IMR-90 (cell line): ENCODE measurements at regions not wholly inside any gene's neighbourhood (a gene's known extent, or its start where the extent isn't known, plus 50 kb on each side); places are given as distances from the start of the nearest gene placed in this dataset.

ENCODE experiments used
- ATAC-seq: fragments of 200-7000 bp; cut with Tn5 transposase; 2 replicates; pipeline ENCODE4 v1.9.1; 2020; ENCODE audit warnings: low read depth, mild to moderate bottlenecking, moderate library complexity
- BruUV-seq: library from RNA; stranded (reverse); fragments of 400-500 nt; replicated peaks from 2 replicates; lab custom pipeline; 2021; lab: Mats Ljungman, UMichigan
- CTCF ChIA-PET: fragments of 300-600 bp; formaldehyde crosslinking; extraction: SDS; loops from one replicate; lab custom pipeline; 2021; ENCODE audit warnings: antibody characterized with exemption; lab: Yijun Ruan, JAX
- POLR2A ChIA-PET: fragments of 300-600 bp; sonication (Branson Sonifier 250); formaldehyde crosslinking; loops from one replicate; lab custom pipeline; 2022; ENCODE audit warnings: antibody characterized with exemption; ENCODE audit not compliant: unreplicated experiment; lab: Charles Lee
- DNase-seq: peaks from one replicate; pipeline ENCODE4 v3.0.0; 2013
- H2AFZ ChIP-seq: replicated peaks from 2 replicates; pipeline ENCODE3; 2013; ENCODE audit warnings: low read length, mild to moderate bottlenecking; ENCODE audit not compliant: poor library complexity
- H2AK5ac ChIP-seq: 2 replicates; pipeline ENCODE4 v1.6.1; 2013; ENCODE audit warnings: low read depth, low read length, inconsistent platforms
- H2AK9ac ChIP-seq: replicated peaks from 2 replicates; pipeline ENCODE3; 2013; ENCODE audit warnings: mild to moderate bottlenecking, low read depth, low read length, moderate library complexity; ENCODE audit not compliant: poor library complexity
- H2BK120ac ChIP-seq: 2 replicates; pipeline ENCODE4 v1.6.1; 2013; ENCODE audit warnings: low read depth, low read length, inconsistent platforms
- H2BK15ac ChIP-seq: 3 replicates; pipeline ENCODE4 v1.6.1; 2013; ENCODE audit warnings: low read depth, low read length, inconsistent platforms
- H2BK20ac ChIP-seq: 2 replicates; pipeline ENCODE4 v1.6.1; 2013; ENCODE audit warnings: low read depth, mild to moderate bottlenecking, inconsistent platforms, low read length, moderate library complexity
- H2BK5ac ChIP-seq: 2 replicates; pipeline ENCODE4 v1.6.1; 2013; ENCODE audit warnings: mild to moderate bottlenecking, low read depth, low read length, inconsistent platforms; ENCODE audit not compliant: poor library complexity, severe bottlenecking
- H3K14ac ChIP-seq: replicated peaks from 2 replicates; pipeline ENCODE4 v1.6.1; 2013; ENCODE audit warnings: low read depth, low read length, inconsistent platforms
- H3K18ac ChIP-seq: 2 replicates; pipeline ENCODE4 v1.6.1; 2013; ENCODE audit warnings: low read depth, low read length, control low read depth
- H3K23ac ChIP-seq: 2 replicates; pipeline ENCODE4 v1.6.1; 2013; ENCODE audit warnings: low read depth, low read length, inconsistent platforms
- H3K27ac ChIP-seq: 2 replicates; pipeline ENCODE4 v1.5.1; 2013; ENCODE audit warnings: mild to moderate bottlenecking, control low read depth, low read length; ENCODE audit not compliant: insufficient read depth
- H3K27me3 ChIP-seq: 2 replicates; pipeline ENCODE4 v1.6.1; 2013; ENCODE audit warnings: low read length; ENCODE audit not compliant: control insufficient read depth, insufficient read depth
- H3K36me3 ChIP-seq: 2 replicates; pipeline ENCODE4 v1.6.1; 2013; ENCODE audit warnings: low read length, mixed read lengths; ENCODE audit not compliant: control insufficient read depth, insufficient read depth
- H3K4ac ChIP-seq: 2 replicates; pipeline ENCODE4 v1.6.1; 2013; ENCODE audit warnings: low read depth, low read length, inconsistent platforms
- H3K4me1 ChIP-seq: 2 replicates; pipeline ENCODE4 v1.6.1; 2013; ENCODE audit warnings: low read length, mixed read lengths; ENCODE audit not compliant: control insufficient read depth, insufficient read depth
- H3K4me2 ChIP-seq: 2 replicates; pipeline ENCODE4 v1.6.1; 2013; ENCODE audit warnings: low read depth, mild to moderate bottlenecking, control low read depth, low read length, moderate library complexity
- H3K4me3 ChIP-seq: 2 replicates; pipeline ENCODE4 v1.5.1; 2013; ENCODE audit warnings: low read depth, mild to moderate bottlenecking, control low read depth, low read length, moderate library complexity; ENCODE audit not compliant: insufficient read depth
- H3K56ac ChIP-seq: 2 replicates; pipeline ENCODE4 v1.6.1; 2013; ENCODE audit warnings: low read length, inconsistent platforms; ENCODE audit not compliant: insufficient read depth; ENCODE audit errors: extremely low read depth
- H3K79me1 ChIP-seq, 2 experiments: 2 replicates each; pipeline ENCODE4 v1.6.1; 2013; ENCODE audit warnings: low read length in 2 of 2, inconsistent platforms in 1 of 2, low read depth in 1 of 2
- H3K9ac ChIP-seq: 2 replicates; pipeline ENCODE4 v1.6.1; 2013; ENCODE audit warnings: low read depth, low read length, control low read depth
- H3K9me1 ChIP-seq: 2 replicates; pipeline ENCODE4 v1.6.1; 2013; ENCODE audit warnings: low read length, inconsistent platforms; ENCODE audit not compliant: insufficient read depth
- H3K9me3 ChIP-seq: 2 replicates; pipeline ENCODE4 v1.6.1; 2013; ENCODE audit warnings: low read length; ENCODE audit not compliant: control insufficient read depth, insufficient read depth
- H4K20me1 ChIP-seq: 2 replicates; pipeline ENCODE4 v1.6.1; 2013; ENCODE audit warnings: low read length, inconsistent platforms; ENCODE audit not compliant: insufficient read depth
- H4K5ac ChIP-seq: 2 replicates; pipeline ENCODE4 v1.6.1; 2013; ENCODE audit warnings: mild to moderate bottlenecking, low read depth, low read length, control low read depth
- H4K8ac ChIP-seq, 2 experiments: 2 replicates each; pipeline ENCODE4 v1.6.1; 2013; ENCODE audit warnings: low read depth in 2 of 2, low read length in 2 of 2, control low read depth in 1 of 2, inconsistent platforms in 1 of 2
- H4K91ac ChIP-seq: 2 replicates; pipeline ENCODE4 v1.6.1; 2013; ENCODE audit warnings: low read depth, low read length, inconsistent platforms; ENCODE audit not compliant: insufficient read depth
- BHLHE40 ChIP-seq: fragments of 150-350 bp; IDR thresholded peaks from 2 replicates; pipeline ENCODE4 v1.6.1; 2016; ENCODE audit warnings: mild to moderate bottlenecking, low read depth, low read length
- CEBPB ChIP-seq: IDR thresholded peaks from 2 replicates; pipeline ENCODE4 v1.6.1; 2012; ENCODE audit warnings: low read depth, low read length, improper control_type of control experiment
- CHD1 ChIP-seq: IDR thresholded peaks from 2 replicates; pipeline ENCODE4 v1.6.1; 2012; ENCODE audit warnings: low read depth, low read length, improper control_type of control experiment
- CTCF ChIP-seq: conservative IDR thresholded peaks from 2 replicates; pipeline ENCODE4 v1.5.1; 2012; ENCODE audit warnings: mild to moderate bottlenecking, low read depth, low read length, improper control_type of control experiment
- ELK1 ChIP-seq: fragments of 150-350 bp; IDR thresholded peaks from 2 replicates; pipeline ENCODE4 v1.6.1; 2016; ENCODE audit warnings: low read depth, mild to moderate bottlenecking, low read length, moderate library complexity, borderline replicate concordance
- FOS ChIP-seq: fragments of 150-350 bp; IDR thresholded peaks from 2 replicates; pipeline ENCODE4 v1.6.1; 2016; ENCODE audit warnings: low read depth, low read length
- MAFK ChIP-seq: IDR thresholded peaks from 2 replicates; pipeline ENCODE4 v1.6.1; 2012; ENCODE audit warnings: low read depth, low read length, improper control_type of control experiment
- MAZ ChIP-seq: IDR thresholded peaks from 2 replicates; pipeline ENCODE4 v1.6.1; 2012; ENCODE audit warnings: low read depth, mild to moderate bottlenecking, low read length, improper control_type of control experiment, moderate library complexity, borderline replicate concordance
- MXI1 ChIP-seq: IDR thresholded peaks from 2 replicates; pipeline ENCODE4 v1.6.1; 2012; ENCODE audit warnings: low read depth, mild to moderate bottlenecking, low read length, moderate library complexity, borderline replicate concordance
- NFE2L2 ChIP-seq: fragments of 150-350 bp; IDR thresholded peaks from 2 replicates; pipeline ENCODE4 v1.6.1; 2016; ENCODE audit warnings: low read depth, mild to moderate bottlenecking, low read length
- POLR2A ChIP-seq: IDR thresholded peaks from 2 replicates; pipeline ENCODE4 v1.6.1; 2012; ENCODE audit warnings: mild to moderate bottlenecking, low read depth, low read length
- RAD21 ChIP-seq: IDR thresholded peaks from 2 replicates; pipeline ENCODE4 v1.6.1; 2012; ENCODE audit warnings: low read length, improper control_type of control experiment
- RCOR1 ChIP-seq: IDR thresholded peaks from 2 replicates; pipeline ENCODE4 v1.6.1; 2012; ENCODE audit warnings: mild to moderate bottlenecking, low read length, improper control_type of control experiment; ENCODE audit not compliant: insufficient replicate concordance
- RFX5 ChIP-seq: IDR thresholded peaks from 2 replicates; pipeline ENCODE4 v1.8.0; 2012; ENCODE audit warnings: low read depth, mild to moderate bottlenecking, low read length, moderate library complexity
- SMC3 ChIP-seq: fragments of 150-350 bp; IDR thresholded peaks from 2 replicates; pipeline ENCODE4 v1.6.1; 2016; ENCODE audit warnings: low read depth, mild to moderate bottlenecking, antibody characterized with exemption, low read length, moderate library complexity
- USF2 ChIP-seq: fragments of 150-350 bp; IDR thresholded peaks from 2 replicates; pipeline ENCODE4 v1.6.1; 2017; ENCODE audit warnings: mild to moderate bottlenecking, antibody characterized with exemption, low read length, low read depth
- WGBS, 2 experiments: methylation state at CpG; one replicate each; pipeline versions ENCODE4 v1.1.5 to v1.1.7; 2013; ENCODE audit warnings: missing lambda C conversion rate in 2 of 2; ENCODE audit not compliant: insufficient read length in 1 of 2; ENCODE audit errors: extremely low coverage in 2 of 2; 5-methylcytosine and 5-hydroxymethylcytosine counted together
- dilution Hi-C: fragments of 300-500 bp; cut with HindIII; formaldehyde crosslinking; loops from one replicate; pipeline ENCODE4 v1.14.3; 2018; ENCODE audit warnings: low sequenced_read_pairs; ENCODE audit not compliant: unreplicated experiment
- in situ Hi-C: fragments of 300-500 bp; cut with MboI; formaldehyde crosslinking; loops from 3 replicates; pipeline ENCODE4 v1.14.3; 2019; ENCODE audit warnings: low sequenced_read_pairs, inconsistent platforms, mixed read lengths
- intact Hi-C: fragments of 100-400 bp; cut with micrococcal nuclease; formaldehyde crosslinking; loops from 2 replicates; pipeline ENCODE4 v1.10.0; 2022

GRCh38 chrX:30027636-30028035 is 187.7 kb upstream of the MAGEB2 start:
- no peaks in the 10 kb centered on the region for H3K79me1 ChIP-seq
- no TSS peak for BruUV-seq
- H4K91ac ChIP-seq = no peak overlapping the region
- in situ Hi-C loops (no loop called here), intact Hi-C loops (no loop called here), dilution Hi-C loops (no loop called here)
- H3K9me1 ChIP-seq = no peaks in the 10 kb centered on the region
- no peaks in the 10 kb centered on the region for H3K27me3 ChIP-seq
- H2AK9ac ChIP-seq = no peak overlapping the region
- no CpG with 5 or more reads among the region's 2 CpGs for WGBS, 2 experiments
- H2AK5ac ChIP-seq = no peak overlapping the region
- H3K4me2 ChIP-seq = no peak overlapping the region
- H4K8ac ChIP-seq = no peak overlapping the region
- H2BK15ac ChIP-seq = no peak overlapping the region
- no peaks in the 10 kb centered on the region for H3K36me3 ChIP-seq
- H3K27ac ChIP-seq = no peak overlapping the region
- H2BK20ac ChIP-seq = no peak overlapping the region
- no peak for ATAC-seq
- no peak overlapping the region for H3K18ac ChIP-seq
- DNase-seq = no peak
- no peaks in the 10 kb centered on the region for H4K20me1 ChIP-seq
- ChIA-PET POLR2A (no interaction called here), CTCF (no interaction called here)
- TF ChIP-seq POLR2A = no peak
- no peak for TF ChIP-seq CTCF
- no peak for TF ChIP-seq MXI1
- no peak for TF ChIP-seq CEBPB
- TF ChIP-seq MAZ = no peak
- no peak for TF ChIP-seq USF2
- no peak for TF ChIP-seq NFE2L2
- no peak for TF ChIP-seq MAFK
- no peak for TF ChIP-seq SMC3
- no peak for TF ChIP-seq FOS
- TF ChIP-seq CHD1 = no peak
- TF ChIP-seq RCOR1 = no peak
- TF ChIP-seq ELK1 = no peak
- no peak for TF ChIP-seq BHLHE40
- no peak for TF ChIP-seq RAD21
- no peak for TF ChIP-seq RFX5
- no peak overlapping the region for H3K9ac ChIP-seq
- H2AFZ ChIP-seq = no peak overlapping the region
- no peak overlapping the region for H2BK120ac ChIP-seq
- H2BK5ac ChIP-seq = no peak overlapping the region
- H3K14ac ChIP-seq = no peak overlapping the region
- no peak overlapping the region for H3K23ac ChIP-seq
- no peaks in the 10 kb centered on the region for H3K4me1 ChIP-seq
- H4K5ac ChIP-seq = no peak overlapping the region
- no peak overlapping the region for H3K4me3 ChIP-seq
- H3K56ac ChIP-seq = no peak overlapping the region
- H3K4ac ChIP-seq = no peak overlapping the region
- no peaks in the 10 kb centered on the region for H3K9me3 ChIP-seq
